ENCODE measurements at regions not wholly inside any gene's neighbourhood (a gene's known extent, or its start where the extent isn't known, plus 50 kb on each side); places are given as distances from the start of the nearest gene placed in this dataset.

GRCh38 chr6:125562156-125562555 lies 187.3 kb upstream of the HEY2 start:
- CTCF ChIA-PET, result no interaction called here
- BruUV-seq (replicated peaks), result no TSS peak
- Mint-ChIP-seq H3K27me3 (ENCODE audit: unreplicated experiment) (no peaks in the 10 kb centered on the region), H3K4me3 (ENCODE audit: low read depth, unreplicated experiment) (no peak overlapping the region), H3K4me1 (ENCODE audit: low read depth, unreplicated experiment) (no peaks in the 10 kb centered on the region), H3K36me3 (ENCODE audit: insufficient read depth, unreplicated experiment) (no peaks in the 10 kb centered on the region), H3K9me3 (ENCODE audit: low read depth, unreplicated experiment) (no peaks in the 10 kb centered on the region), H3K27ac (ENCODE audit: unreplicated experiment) (no peak overlapping the region)
- TF ChIP-seq, protein P1, sequence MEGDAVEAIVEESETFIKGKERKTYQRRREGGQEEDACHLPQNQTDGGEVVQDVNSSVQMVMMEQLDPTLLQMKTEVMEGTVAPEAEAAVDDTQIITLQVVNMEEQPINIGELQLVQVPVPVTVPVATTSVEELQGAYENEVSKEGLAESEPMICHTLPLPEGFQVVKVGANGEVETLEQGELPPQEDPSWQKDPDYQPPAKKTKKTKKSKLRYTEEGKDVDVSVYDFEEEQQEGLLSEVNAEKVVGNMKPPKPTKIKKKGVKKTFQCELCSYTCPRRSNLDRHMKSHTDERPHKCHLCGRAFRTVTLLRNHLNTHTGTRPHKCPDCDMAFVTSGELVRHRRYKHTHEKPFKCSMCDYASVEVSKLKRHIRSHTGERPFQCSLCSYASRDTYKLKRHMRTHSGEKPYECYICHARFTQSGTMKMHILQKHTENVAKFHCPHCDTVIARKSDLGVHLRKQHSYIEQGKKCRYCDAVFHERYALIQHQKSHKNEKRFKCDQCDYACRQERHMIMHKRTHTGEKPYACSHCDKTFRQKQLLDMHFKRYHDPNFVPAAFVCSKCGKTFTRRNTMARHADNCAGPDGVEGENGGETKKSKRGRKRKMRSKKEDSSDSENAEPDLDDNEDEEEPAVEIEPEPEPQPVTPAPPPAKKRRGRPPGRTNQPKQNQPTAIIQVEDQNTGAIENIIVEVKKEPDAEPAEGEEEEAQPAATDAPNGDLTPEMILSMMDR (IDR thresholded peaks at IDR 0.05; ENCODE audit: unreplicated experiment), result no peak
- DNase-seq, result no peak
- intact Hi-C loops (cut with micrococcal nuclease; ENCODE audit: unreplicated experiment), result no loop called here

DNA sequence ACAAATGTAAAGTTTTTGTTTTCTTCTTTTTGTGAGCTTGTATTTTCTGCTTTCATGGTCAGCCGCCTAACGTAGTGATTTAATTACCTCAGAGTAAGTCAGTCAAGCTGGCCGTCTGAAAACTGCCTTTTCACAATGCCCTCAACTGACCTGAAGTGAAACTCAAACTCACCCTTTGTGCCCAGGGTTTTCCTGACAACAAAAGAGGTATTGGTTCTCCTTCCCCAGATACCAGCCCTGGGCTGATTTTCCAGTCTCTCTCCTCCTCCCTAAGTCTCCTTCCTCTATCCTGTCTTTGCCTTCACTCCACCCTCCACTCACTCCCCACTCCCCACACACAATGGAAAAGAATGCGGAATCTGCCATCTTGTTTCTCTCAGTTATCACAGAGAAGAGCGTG lies 184.5 kb upstream of the HEY2 start:
- H3K27ac Mint-ChIP-seq (ENCODE audit: unreplicated experiment), result no peak overlapping the region
- H3K27me3 Mint-ChIP-seq (ENCODE audit: unreplicated experiment), result no peaks in the 10 kb centered on the region
- intact Hi-C loops (cut with micrococcal nuclease; ENCODE audit: unreplicated experiment), result no loop called here
- no peak for DNase-seq
- no peaks in the 10 kb centered on the region for H3K9me3 Mint-ChIP-seq (ENCODE audit: low read depth, unreplicated experiment)
- no peak overlapping the region for H3K4me3 Mint-ChIP-seq (ENCODE audit: low read depth, unreplicated experiment)
- H3K4me1 Mint-ChIP-seq (ENCODE audit: low read depth, unreplicated experiment), result no peaks in the 10 kb centered on the region
- no TSS peak for BruUV-seq (replicated peaks)
- H3K36me3 Mint-ChIP-seq (ENCODE audit: insufficient read depth, unreplicated experiment), result no peaks in the 10 kb centered on the region
- CTCF ChIA-PET, result no interaction called here
- TF ChIP-seq, protein P1 (IDR thresholded peaks at IDR 0.05; ENCODE audit: unreplicated experiment), result no peak

DNA sequence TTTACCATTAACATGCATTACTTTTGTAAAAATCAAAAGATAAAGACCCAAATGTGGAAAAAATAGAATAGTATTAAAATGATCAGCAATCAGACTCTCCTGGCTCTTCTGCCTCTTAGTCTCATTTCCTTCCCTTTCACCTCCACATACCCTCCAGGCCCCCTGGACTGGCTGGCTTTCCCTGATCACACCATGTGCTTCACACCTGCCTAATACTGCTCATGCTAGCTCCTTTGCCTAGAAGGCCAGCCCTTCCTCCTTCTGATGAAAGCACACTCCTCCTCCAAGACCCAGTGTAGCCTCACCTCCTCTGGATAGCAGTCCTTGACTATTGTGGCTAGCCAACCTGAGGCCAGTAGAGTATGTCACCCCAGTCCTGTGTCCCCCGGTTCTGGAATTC lies 182.0 kb upstream of the HEY2 start:
- no peaks in the 10 kb centered on the region for H3K9me3 Mint-ChIP-seq (ENCODE audit: low read depth, unreplicated experiment)
- H3K27ac Mint-ChIP-seq (ENCODE audit: unreplicated experiment), result no peak overlapping the region
- intact Hi-C loops (cut with micrococcal nuclease; ENCODE audit: unreplicated experiment), result no loop called here
- H3K36me3 Mint-ChIP-seq (ENCODE audit: insufficient read depth, unreplicated experiment), result no peaks in the 10 kb centered on the region
- no peak for DNase-seq
- no peak overlapping the region for H3K4me3 Mint-ChIP-seq (ENCODE audit: low read depth, unreplicated experiment)
- H3K27me3 Mint-ChIP-seq (ENCODE audit: unreplicated experiment), result no peaks in the 10 kb centered on the region
- CTCF ChIA-PET, result no interaction called here
- no TSS peak for BruUV-seq (replicated peaks)
- TF ChIP-seq, protein P1 (IDR thresholded peaks at IDR 0.05; ENCODE audit: unreplicated experiment), result no peak
- H3K4me1 Mint-ChIP-seq (ENCODE audit: low read depth, unreplicated experiment), result no peaks in the 10 kb centered on the region

GRCh38 chr6:125568609-125569008 lies 180.8 kb upstream of the HEY2 start:
- Mint-ChIP-seq H3K4me3 (ENCODE audit: low read depth, unreplicated experiment) (no peak overlapping the region), H3K27me3 (ENCODE audit: unreplicated experiment) (no peaks in the 10 kb centered on the region), H3K36me3 (ENCODE audit: insufficient read depth, unreplicated experiment) (no peaks in the 10 kb centered on the region), H3K9me3 (ENCODE audit: low read depth, unreplicated experiment) (no peaks in the 10 kb centered on the region), H3K4me1 (ENCODE audit: low read depth, unreplicated experiment) (no peaks in the 10 kb centered on the region), H3K27ac (ENCODE audit: unreplicated experiment) (no peak overlapping the region)
- CTCF ChIA-PET, result no interaction called here
- TF ChIP-seq, protein P1 (IDR thresholded peaks at IDR 0.05; ENCODE audit: unreplicated experiment), result no peak
- BruUV-seq (replicated peaks), result no TSS peak
- no peak for DNase-seq
- intact Hi-C loops (cut with micrococcal nuclease; ENCODE audit: unreplicated experiment), result no loop called here

DNA sequence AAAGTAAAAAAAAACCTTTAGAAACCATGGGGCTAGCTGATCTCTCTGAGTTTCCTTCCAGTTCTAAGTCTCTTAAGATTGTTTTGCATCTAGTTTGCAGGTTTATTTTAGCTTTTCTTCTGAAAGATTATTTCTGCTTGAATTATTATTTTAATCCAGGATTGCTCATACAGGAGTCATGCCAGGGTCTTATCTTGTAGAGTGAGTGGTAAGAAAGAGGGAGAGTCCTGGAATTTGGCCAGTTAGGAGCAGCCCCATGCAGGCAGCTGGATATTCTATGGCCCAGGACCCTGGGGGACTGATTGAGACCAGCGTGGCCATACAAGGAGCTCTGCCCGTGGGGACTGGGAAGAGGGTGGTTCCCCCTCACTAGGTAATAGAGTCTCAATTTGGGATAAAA lies 178.9 kb upstream of the HEY2 start:
- no peak for DNase-seq
- Mint-ChIP-seq H3K4me3 (ENCODE audit: low read depth, unreplicated experiment) (no peak overlapping the region), H3K36me3 (ENCODE audit: insufficient read depth, unreplicated experiment) (no peaks in the 10 kb centered on the region), H3K4me1 (ENCODE audit: low read depth, unreplicated experiment) (no peaks in the 10 kb centered on the region), H3K27ac (ENCODE audit: unreplicated experiment) (no peak overlapping the region), H3K27me3 (ENCODE audit: unreplicated experiment) (no peaks in the 10 kb centered on the region), H3K9me3 (ENCODE audit: low read depth, unreplicated experiment) (no peaks in the 10 kb centered on the region)
- no TSS peak for BruUV-seq (replicated peaks)
- TF ChIP-seq, protein P1 (IDR thresholded peaks at IDR 0.05; ENCODE audit: unreplicated experiment), result no peak
- intact Hi-C loops (cut with micrococcal nuclease; ENCODE audit: unreplicated experiment), result no loop called here
- CTCF ChIA-PET, result no interaction called here

All from Calu3 (cell line).